ENCODE measurements at regions not wholly inside any gene's neighbourhood (a gene's known extent, or its start where the extent isn't known, plus 50 kb on each side); places are given as distances from the start of the nearest gene placed in this dataset.

- TF ChIP-seq EZH2 (optimal IDR thresholded peaks at IDR 0.05; ENCODE audit: low read depth, low read length), result no peak
- TF ChIP-seq CTCF (IDR thresholded peaks at IDR 0.05; ENCODE audit: low read length), result no peak
Observed at GRCh38 chr10:28903063-28903462, 225.7 kb downstream of the BAMBI start.
